ENCODE measurements at regions not wholly inside any gene's neighbourhood (a gene's known extent, or its start where the extent isn't known, plus 50 kb on each side); places are given as distances from the start of the nearest gene placed in this dataset.

GRCh38 chr1:163730411-163730821, 408.7 kb downstream of the NUF2 start:
- BruUV-seq (replicated peaks), result no TSS peak
- no peak overlapping the region for H4K8ac ChIP-seq (ENCODE audit: low read depth in 2 of 2, low read length in 2 of 2)
- no peak overlapping the region for H2BK20ac ChIP-seq (ENCODE audit: low read depth, low read length)
- POLR2A ChIA-PET (ENCODE audit: unreplicated experiment), result no interaction called here
- H3K14ac ChIP-seq (replicated peaks; ENCODE audit: low read depth, low read length), result no peak overlapping the region
- H3K56ac ChIP-seq (ENCODE audit: extremely low read depth, insufficient read depth, low read length), result no peak overlapping the region
- H3K4me1 ChIP-seq (ENCODE audit: control insufficient read depth, insufficient read depth, low read length), result no peaks in the 10 kb centered on the region
- no peak overlapping the region for H3K9ac ChIP-seq (ENCODE audit: low read depth, low read length)
- ATAC-seq (ENCODE audit: low read depth) (no peak), DNase-seq (no peak)
- in situ Hi-C loops (cut with MboI; ENCODE audit: low sequenced_read_pairs) (no loop called here), intact Hi-C loops (cut with micrococcal nuclease) (no loop called here), dilution Hi-C loops (cut with HindIII; ENCODE audit: low sequenced_read_pairs, unreplicated experiment) (no loop called here)
- no peak overlapping the region for H2AK5ac ChIP-seq (ENCODE audit: low read depth, low read length)
- CTCF ChIA-PET, result no interaction called here
- no CpG with 5 or more reads among the region's 3 CpGs for WGBS, 2 experiments (ENCODE audit: extremely low coverage in 2 of 2, insufficient read length in 1 of 2)
- no peak overlapping the region for H2BK15ac ChIP-seq (ENCODE audit: low read depth, low read length)
- H3K9me1 ChIP-seq (ENCODE audit: insufficient read depth, low read length), result no peaks in the 10 kb centered on the region
- no peak overlapping the region for H3K4me3 ChIP-seq (ENCODE audit: insufficient read depth, low read depth, low read length)
- TF ChIP-seq MAZ (IDR thresholded peaks at IDR 0.05; ENCODE audit: borderline replicate concordance, low read depth, low read length) (no peak), MAFK (IDR thresholded peaks at IDR 0.05; ENCODE audit: low read depth, low read length) (no peak), RCOR1 (IDR thresholded peaks at IDR 0.05; ENCODE audit: insufficient replicate concordance, low read length) (no peak), NFE2L2 (IDR thresholded peaks at IDR 0.05; ENCODE audit: low read depth, low read length) (no peak), CTCF (conservative IDR thresholded peaks at IDR 0.05; ENCODE audit: low read depth, low read length) (no peak), CEBPB (IDR thresholded peaks at IDR 0.05; ENCODE audit: low read depth, low read length) (no peak), RAD21 (IDR thresholded peaks at IDR 0.05; ENCODE audit: low read length) (no peak), FOS (IDR thresholded peaks at IDR 0.05; ENCODE audit: low read depth, low read length) (no peak), BHLHE40 (IDR thresholded peaks at IDR 0.05; ENCODE audit: low read depth, low read length) (no peak), CHD1 (IDR thresholded peaks at IDR 0.05; ENCODE audit: low read depth, low read length) (no peak)
- H4K91ac ChIP-seq (ENCODE audit: insufficient read depth, low read depth, low read length), result no peak overlapping the region
- H2BK120ac ChIP-seq (ENCODE audit: low read depth, low read length), result no peak overlapping the region
- no peak overlapping the region for H3K23ac ChIP-seq (ENCODE audit: low read depth, low read length)
- no peak overlapping the region for H2AK9ac ChIP-seq (replicated peaks; ENCODE audit: low read depth, low read length, poor library complexity)
- no peaks in the 10 kb centered on the region for H3K9me3 ChIP-seq (ENCODE audit: control insufficient read depth, insufficient read depth, low read length)
- no peak overlapping the region for H2AFZ ChIP-seq (replicated peaks; ENCODE audit: low read length, poor library complexity)
- H3K4me2 ChIP-seq (ENCODE audit: low read depth, low read length), result no peak overlapping the region
- no peak overlapping the region for H2BK5ac ChIP-seq (ENCODE audit: low read depth, low read length, poor library complexity, severe bottlenecking)
- H3K18ac ChIP-seq (ENCODE audit: low read depth, low read length), result no peak overlapping the region
- H3K79me1 ChIP-seq (ENCODE audit: low read depth in 1 of 2, low read length in 2 of 2), result no peaks in the 10 kb centered on the region
- no peaks in the 10 kb centered on the region for H3K27me3 ChIP-seq (ENCODE audit: control insufficient read depth, insufficient read depth, low read length)
- H4K20me1 ChIP-seq (ENCODE audit: insufficient read depth, low read length), result no peaks in the 10 kb centered on the region
- H3K27ac ChIP-seq (ENCODE audit: insufficient read depth, low read length), result no peak overlapping the region
- H4K5ac ChIP-seq (ENCODE audit: low read depth, low read length), result no peak overlapping the region
- no peak overlapping the region for H3K4ac ChIP-seq (ENCODE audit: low read depth, low read length)
- no peaks in the 10 kb centered on the region for H3K36me3 ChIP-seq (ENCODE audit: control insufficient read depth, insufficient read depth, low read length)

All from IMR-90 (cell line).